ENCODE measurements at regions not wholly inside any gene's neighbourhood (a gene's known extent, or its start where the extent isn't known, plus 50 kb on each side); places are given as distances from the start of the nearest gene placed in this dataset.

DNA sequence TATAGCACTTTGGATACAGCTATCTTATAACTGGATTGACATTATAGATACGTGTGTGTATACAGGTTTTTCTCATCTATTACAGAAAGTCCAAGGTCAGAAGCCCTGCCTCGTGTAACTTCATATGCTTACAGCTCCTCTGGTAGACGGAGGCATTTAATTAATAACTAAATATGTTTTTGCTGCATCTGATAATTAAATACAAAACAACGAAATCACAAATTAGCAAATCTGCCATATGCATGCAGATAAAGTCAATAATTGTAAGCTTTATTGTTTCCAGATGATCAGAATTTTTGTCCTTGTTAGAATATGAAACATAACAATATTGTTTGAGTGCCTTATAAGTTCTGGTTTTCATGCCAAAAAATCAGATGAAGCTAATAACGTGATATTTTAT lies 717.7 kb downstream of the LIG4 start:
- no peak for DNase-seq
- no peaks in the 10 kb centered on the region for H3K36me3 ChIP-seq (replicated peaks; ENCODE audit: control insufficient read depth, insufficient read depth, low read length)
- no peaks in the 10 kb centered on the region for H3K27me3 ChIP-seq (ENCODE audit: control insufficient read depth, insufficient read depth, low read length)
- H3K4me3 ChIP-seq (ENCODE audit: insufficient read depth, low read depth, low read length): no peak overlapping the region

DNA sequence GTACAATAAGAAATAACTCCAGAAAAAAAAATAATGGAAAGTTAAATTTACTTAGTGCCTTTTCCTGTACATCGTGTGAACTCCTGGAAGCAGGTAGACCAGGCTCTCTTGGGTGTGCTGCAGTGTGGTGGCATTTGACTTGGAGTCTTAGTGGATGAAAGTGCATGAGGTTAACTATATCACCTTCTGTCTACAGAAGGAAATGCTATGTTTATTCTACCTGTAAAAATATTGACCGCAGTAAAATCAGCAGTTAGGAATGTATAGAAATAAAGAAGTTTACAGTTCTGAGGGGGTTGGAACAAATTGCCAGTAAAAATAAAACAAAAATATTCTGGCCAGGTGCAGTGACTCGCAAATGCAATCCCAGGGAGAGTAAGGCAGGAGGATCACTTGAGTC lies 722.1 kb downstream of the LIG4 start:
- no peaks in the 10 kb centered on the region for H3K36me3 ChIP-seq (replicated peaks; ENCODE audit: control insufficient read depth, insufficient read depth, low read length)
- H3K27me3 ChIP-seq (ENCODE audit: control insufficient read depth, insufficient read depth, low read length): no peaks in the 10 kb centered on the region
- DNase-seq: no peak
- no peak overlapping the region for H3K4me3 ChIP-seq (ENCODE audit: insufficient read depth, low read depth, low read length)

DNA sequence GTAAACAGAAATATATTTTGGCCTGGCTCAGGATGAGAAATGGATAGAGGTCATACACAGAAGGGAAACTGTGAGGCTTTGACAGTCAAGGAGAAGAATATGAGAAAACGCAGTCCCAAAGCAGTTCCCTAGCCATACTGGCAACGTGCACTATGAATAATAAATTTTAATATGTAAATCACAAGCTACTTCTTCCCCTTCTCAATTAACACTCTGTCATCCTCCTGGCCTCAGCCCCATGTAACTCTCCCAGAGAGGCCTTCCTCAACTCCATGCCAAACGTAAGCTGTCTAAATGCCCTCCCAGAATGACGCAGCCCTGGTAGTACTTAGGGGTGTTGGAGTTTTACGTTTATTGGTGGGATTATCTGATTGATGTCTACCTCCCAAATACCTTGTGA lies 732.6 kb downstream of the LIG4 start:
- no peak for DNase-seq
- H3K27me3 ChIP-seq (ENCODE audit: control insufficient read depth, insufficient read depth, low read length): no peaks in the 10 kb centered on the region
- H3K36me3 ChIP-seq (replicated peaks; ENCODE audit: control insufficient read depth, insufficient read depth, low read length): no peaks in the 10 kb centered on the region
- H3K4me3 ChIP-seq (ENCODE audit: insufficient read depth, low read depth, low read length): no peak overlapping the region

DNA sequence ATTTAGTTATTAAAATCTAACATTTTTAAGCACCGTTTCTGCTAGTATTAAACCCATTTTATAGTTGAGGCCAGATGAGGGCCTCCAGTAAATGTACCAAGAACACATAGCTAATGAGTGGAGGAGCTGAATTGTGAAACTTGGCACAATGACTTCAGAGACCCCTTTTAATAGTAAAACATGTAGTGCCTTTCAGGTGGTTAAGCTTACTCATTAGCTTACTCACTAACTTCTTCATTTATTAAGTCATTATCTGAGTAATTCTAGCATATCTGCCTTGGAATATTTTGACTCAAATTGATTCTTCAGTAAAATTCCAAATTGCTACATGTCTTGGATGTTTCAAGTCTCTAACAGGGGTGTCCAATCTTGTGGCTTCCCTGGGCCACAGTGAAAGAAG lies 735.2 kb downstream of the LIG4 start:
- H3K4me3 ChIP-seq (ENCODE audit: insufficient read depth, low read depth, low read length): no peak overlapping the region
- DNase-seq: no peak

GRCh38 chr13:107477772-107478379 lies 737.5 kb downstream of the LIG4 start:
- H3K4me3 ChIP-seq (ENCODE audit: insufficient read depth, low read depth, low read length): no peak overlapping the region
- no peaks in the 10 kb centered on the region for H3K27me3 ChIP-seq (ENCODE audit: control insufficient read depth, insufficient read depth, low read length)
- no peak for DNase-seq
- H3K36me3 ChIP-seq (replicated peaks; ENCODE audit: control insufficient read depth, insufficient read depth, low read length): no peaks in the 10 kb centered on the region

More for the DNA sequence above, 735.2 kb downstream of the LIG4 start:
- Histone ChIP-seq H3K36me3 (replicated peaks; ENCODE audit: control insufficient read depth, insufficient read depth, low read length) (no peaks in the 10 kb centered on the region), H3K27me3 (ENCODE audit: control insufficient read depth, insufficient read depth, low read length) (no peaks in the 10 kb centered on the region)

DNA sequence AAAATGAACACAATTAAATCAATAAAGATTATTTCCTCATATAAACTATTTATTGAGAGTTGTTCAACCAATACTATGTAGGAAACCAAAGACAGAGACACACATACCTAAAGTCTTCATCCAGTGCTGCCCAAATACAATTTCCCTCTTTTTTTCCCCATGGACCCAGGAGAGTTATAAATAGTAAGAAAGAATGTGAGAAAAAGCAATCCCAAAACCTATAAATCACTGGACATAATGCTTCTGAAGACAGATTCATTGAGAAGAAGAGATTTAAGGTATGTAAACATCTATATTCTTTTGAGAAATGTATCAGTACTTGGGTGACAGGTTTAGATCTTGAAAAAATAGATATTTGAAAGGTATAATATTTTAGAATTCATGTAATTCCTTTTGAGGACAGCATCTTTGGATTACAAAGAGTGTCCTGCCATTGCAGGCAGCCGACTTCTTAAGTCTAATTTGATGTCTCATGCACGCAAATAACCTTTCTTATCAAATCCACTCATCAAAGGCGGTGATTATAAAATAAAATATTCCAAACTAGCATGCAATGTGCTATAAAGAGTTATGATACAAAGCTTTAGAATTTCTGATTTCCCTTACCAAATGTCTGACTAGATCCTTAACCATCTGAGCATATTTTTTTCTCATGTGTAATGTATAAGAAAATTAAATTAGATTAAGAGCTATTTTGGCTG lies 739.4 kb downstream of the LIG4 start:
- no peaks in the 10 kb centered on the region for H3K27me3 ChIP-seq (ENCODE audit: control insufficient read depth, insufficient read depth, low read length)
- no peak for DNase-seq
- no peaks in the 10 kb centered on the region for H3K36me3 ChIP-seq (replicated peaks; ENCODE audit: control insufficient read depth, insufficient read depth, low read length)
- H3K4me3 ChIP-seq (ENCODE audit: insufficient read depth, low read depth, low read length): no peak overlapping the region

GRCh38 chr13:107473253-107473652 lies 742.1 kb downstream of the LIG4 start:
- Histone ChIP-seq H3K4me3 (ENCODE audit: insufficient read depth, low read depth, low read length) (no peak overlapping the region), H3K36me3 (replicated peaks; ENCODE audit: control insufficient read depth, insufficient read depth, low read length) (no peaks in the 10 kb centered on the region), H3K27me3 (ENCODE audit: control insufficient read depth, insufficient read depth, low read length) (no peaks in the 10 kb centered on the region)
- no peak for DNase-seq

DNA sequence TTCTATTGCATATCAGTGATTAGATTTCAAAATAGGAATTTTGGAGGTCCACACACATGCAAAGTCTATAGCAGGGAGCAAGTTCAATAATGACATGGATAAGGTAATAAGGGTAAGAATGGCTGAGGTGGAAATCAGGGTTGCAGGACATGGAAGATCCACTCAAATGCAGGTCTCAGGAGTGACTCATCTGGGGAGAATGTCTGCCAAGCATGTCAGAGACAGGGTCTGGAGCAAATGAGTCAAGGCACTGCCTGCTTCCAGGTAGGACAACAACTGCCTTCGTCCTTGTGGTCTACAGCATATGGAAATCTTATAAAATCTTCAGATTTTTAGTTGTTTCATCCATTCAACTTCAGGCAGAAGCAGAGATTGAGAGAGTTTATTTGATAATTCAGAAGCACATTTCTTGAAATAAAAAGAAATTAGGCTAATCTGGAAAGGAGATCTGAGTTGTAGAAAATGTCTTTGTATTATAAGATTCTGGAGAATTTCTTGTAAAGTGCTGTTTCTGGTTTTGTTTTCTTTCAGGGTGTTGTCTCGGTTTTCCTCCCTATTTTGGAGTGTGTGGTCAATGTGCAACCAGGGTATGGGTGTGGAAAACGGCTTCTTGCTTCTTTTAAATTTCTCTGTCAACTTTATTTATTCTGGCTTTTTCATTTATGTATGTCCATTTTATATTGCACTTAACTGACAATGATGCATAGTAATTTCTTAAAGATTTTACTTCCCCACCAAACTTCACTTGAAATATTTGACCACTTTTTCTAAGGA lies 748.8 kb downstream of the LIG4 start:
- DNase-seq: no peak
- no peak overlapping the region for H3K4me3 ChIP-seq (ENCODE audit: insufficient read depth, low read depth, low read length)
- no peaks in the 10 kb centered on the region for H3K36me3 ChIP-seq (replicated peaks; ENCODE audit: control insufficient read depth, insufficient read depth, low read length)
- H3K27me3 ChIP-seq (ENCODE audit: control insufficient read depth, insufficient read depth, low read length): no peaks in the 10 kb centered on the region

GRCh38 chr13:107462501-107462900 lies 752.8 kb downstream of the LIG4 start:
- peak; percentile 2 for DNase-seq
- Histone ChIP-seq H3K27me3 (ENCODE audit: control insufficient read depth, insufficient read depth, low read length) (no peaks in the 10 kb centered on the region), H3K4me3 (ENCODE audit: insufficient read depth, low read depth, low read length) (no peak overlapping the region), H3K36me3 (replicated peaks; ENCODE audit: control insufficient read depth, insufficient read depth, low read length) (no peaks in the 10 kb centered on the region)

GRCh38 chr13:107461751-107462150 lies 753.6 kb downstream of the LIG4 start:
- H3K27me3 ChIP-seq (ENCODE audit: control insufficient read depth, insufficient read depth, low read length): no peaks in the 10 kb centered on the region
- H3K36me3 ChIP-seq (replicated peaks; ENCODE audit: control insufficient read depth, insufficient read depth, low read length): no peaks in the 10 kb centered on the region
- no peak for DNase-seq
- no peak overlapping the region for H3K4me3 ChIP-seq (ENCODE audit: insufficient read depth, low read depth, low read length)

- Histone ChIP-seq H3K4me3 (ENCODE audit: insufficient read depth, low read depth, low read length) (no peak overlapping the region), H3K27me3 (ENCODE audit: control insufficient read depth, insufficient read depth, low read length) (no peaks in the 10 kb centered on the region), H3K36me3 (replicated peaks; ENCODE audit: control insufficient read depth, insufficient read depth, low read length) (no peaks in the 10 kb centered on the region)
- DNase-seq: no peak
Observed at GRCh38 chr13:107459430-107459829, 755.9 kb downstream of the LIG4 start.

- Histone ChIP-seq H3K4me3 (ENCODE audit: insufficient read depth, low read depth, low read length) (no peak overlapping the region), H3K36me3 (replicated peaks; ENCODE audit: control insufficient read depth, insufficient read depth, low read length) (no peaks in the 10 kb centered on the region), H3K27me3 (ENCODE audit: control insufficient read depth, insufficient read depth, low read length) (no peaks in the 10 kb centered on the region)
- no peak for DNase-seq
Observed at GRCh38 chr13:107458269-107458668, 757.1 kb downstream of the LIG4 start.

GRCh38 chr13:107457686-107458085 lies 757.6 kb downstream of the LIG4 start:
- DNase-seq: no peak
- Histone ChIP-seq H3K4me3 (ENCODE audit: insufficient read depth, low read depth, low read length) (no peak overlapping the region), H3K27me3 (ENCODE audit: control insufficient read depth, insufficient read depth, low read length) (no peaks in the 10 kb centered on the region), H3K36me3 (replicated peaks; ENCODE audit: control insufficient read depth, insufficient read depth, low read length) (no peaks in the 10 kb centered on the region; the same call in 1 of the 2 replicates)

DNA sequence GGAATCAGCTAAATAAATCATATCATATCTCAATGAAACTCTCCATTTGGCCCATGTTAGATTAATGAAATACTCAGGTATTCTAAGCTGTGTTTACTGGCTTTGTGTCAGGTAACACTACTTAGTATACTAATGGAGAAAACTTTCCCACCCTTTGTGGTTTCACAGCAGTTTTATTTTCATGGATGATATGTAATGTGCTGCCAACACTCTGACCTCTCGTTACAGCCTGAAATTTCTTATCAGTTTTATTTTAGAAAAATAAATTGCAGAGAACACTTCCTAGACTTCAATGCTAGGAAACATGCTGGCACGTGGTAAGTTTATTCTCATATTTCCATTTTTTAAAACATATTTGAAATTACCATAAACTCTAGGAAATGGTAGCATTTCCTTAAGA lies 758.9 kb downstream of the LIG4 start:
- no peak for DNase-seq
- H3K27me3 ChIP-seq (ENCODE audit: control insufficient read depth, insufficient read depth, low read length): no peaks in the 10 kb centered on the region
- no peaks in the 10 kb centered on the region; the same call in 1 of the 2 replicates for H3K36me3 ChIP-seq (replicated peaks; ENCODE audit: control insufficient read depth, insufficient read depth, low read length)
- no peak overlapping the region for H3K4me3 ChIP-seq (ENCODE audit: insufficient read depth, low read depth, low read length)

GRCh38 chr13:107452833-107453232 lies 762.5 kb downstream of the LIG4 start:
- Histone ChIP-seq H3K36me3 (replicated peaks; ENCODE audit: control insufficient read depth, insufficient read depth, low read length) (no peaks in the 10 kb centered on the region; the same call in 1 of the 2 replicates), H3K4me3 (ENCODE audit: insufficient read depth, low read depth, low read length) (no peak overlapping the region), H3K27me3 (ENCODE audit: control insufficient read depth, insufficient read depth, low read length) (no peaks in the 10 kb centered on the region)
- DNase-seq: no peak

All from H7 (cell line).